GM13976 (cell line): ENCODE measurements at regions not wholly inside any gene's neighbourhood (a gene's known extent, or its start where the extent isn't known, plus 50 kb on each side); places are given as distances from the start of the nearest gene placed in this dataset.

Experiments
- DNase-seq: peaks from one replicate; pipeline ENCODE4 v3.0.0; 2012; ENCODE audit warnings: low spot score
- in situ Hi-C: fragments of 300-500 bp; cut with MboI; formaldehyde crosslinking; loops from one replicate; pipeline ENCODE4 v1.12.0; 2022; ENCODE audit warnings: low sequenced_read_pairs, mixed read lengths, inconsistent platforms; ENCODE audit not compliant: unreplicated experiment
- TF ChIP-seq, protein P1 (sequence below): IDR thresholded peaks from 2 replicates; pipeline ENCODE4 v1.5.1; 2012; ENCODE audit warnings: borderline replicate concordance, mild to moderate bottlenecking; ENCODE audit not compliant: insufficient read depth; ENCODE audit errors: extremely low read depth, missing control alignments, control extremely low read depth

DNA sequence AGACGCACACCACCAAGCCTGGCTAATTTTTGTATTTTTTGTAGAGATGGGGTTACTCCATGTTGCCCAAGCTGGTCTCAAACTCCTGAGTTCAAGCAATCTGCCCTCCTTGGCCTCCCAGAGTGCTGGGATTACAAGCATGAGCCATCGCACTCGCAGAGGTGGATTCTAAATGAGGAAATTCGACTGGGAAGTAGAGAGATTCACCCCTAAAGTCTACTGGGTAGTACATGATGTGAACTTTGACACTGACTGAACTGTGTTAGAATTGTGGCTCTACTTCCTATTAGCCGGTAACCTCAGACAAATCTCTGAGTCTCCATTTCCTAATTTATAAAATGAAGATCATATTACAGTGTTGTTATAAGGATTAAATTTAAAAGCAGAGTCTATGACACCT lies 276.0 kb upstream of the NR5A2 start:
- no peak for DNase-seq
- TF ChIP-seq, protein P1, sequence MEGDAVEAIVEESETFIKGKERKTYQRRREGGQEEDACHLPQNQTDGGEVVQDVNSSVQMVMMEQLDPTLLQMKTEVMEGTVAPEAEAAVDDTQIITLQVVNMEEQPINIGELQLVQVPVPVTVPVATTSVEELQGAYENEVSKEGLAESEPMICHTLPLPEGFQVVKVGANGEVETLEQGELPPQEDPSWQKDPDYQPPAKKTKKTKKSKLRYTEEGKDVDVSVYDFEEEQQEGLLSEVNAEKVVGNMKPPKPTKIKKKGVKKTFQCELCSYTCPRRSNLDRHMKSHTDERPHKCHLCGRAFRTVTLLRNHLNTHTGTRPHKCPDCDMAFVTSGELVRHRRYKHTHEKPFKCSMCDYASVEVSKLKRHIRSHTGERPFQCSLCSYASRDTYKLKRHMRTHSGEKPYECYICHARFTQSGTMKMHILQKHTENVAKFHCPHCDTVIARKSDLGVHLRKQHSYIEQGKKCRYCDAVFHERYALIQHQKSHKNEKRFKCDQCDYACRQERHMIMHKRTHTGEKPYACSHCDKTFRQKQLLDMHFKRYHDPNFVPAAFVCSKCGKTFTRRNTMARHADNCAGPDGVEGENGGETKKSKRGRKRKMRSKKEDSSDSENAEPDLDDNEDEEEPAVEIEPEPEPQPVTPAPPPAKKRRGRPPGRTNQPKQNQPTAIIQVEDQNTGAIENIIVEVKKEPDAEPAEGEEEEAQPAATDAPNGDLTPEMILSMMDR: no peak
- in situ Hi-C loops: no loop called here

DNA sequence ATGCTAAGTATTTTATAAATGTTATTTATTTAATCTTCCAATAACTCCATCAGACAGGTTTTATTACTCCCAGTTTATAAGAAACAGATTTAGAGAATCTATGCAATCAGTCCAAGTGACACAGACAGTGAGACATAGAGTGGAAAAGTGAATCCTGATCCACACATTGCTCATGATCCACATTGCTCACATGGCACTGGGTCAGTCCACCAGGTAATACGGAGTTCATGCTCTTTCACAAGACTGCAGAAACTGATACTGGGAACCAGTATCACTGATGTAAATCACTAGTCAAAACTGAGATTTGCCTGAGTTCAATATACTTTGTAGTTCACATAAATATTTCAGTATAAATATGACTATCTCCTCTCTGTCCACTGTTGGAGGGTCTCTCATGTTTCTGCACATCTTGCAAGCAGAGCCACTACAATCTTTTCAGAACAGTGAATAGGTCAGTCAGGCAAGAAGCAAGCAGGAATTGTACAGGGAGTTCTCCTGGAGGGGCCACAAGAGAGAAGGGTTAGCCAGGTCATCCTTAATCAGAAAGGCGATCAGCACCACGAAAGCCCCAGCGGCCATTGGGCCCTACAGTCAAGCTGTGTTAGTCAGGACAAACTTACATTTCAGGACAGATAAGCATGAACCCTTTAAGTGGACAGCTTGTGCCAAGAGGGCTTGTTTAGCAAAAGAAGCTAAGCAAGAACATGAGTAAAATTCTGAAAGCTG lies 275.4 kb upstream of the NR5A2 start:
- no peak for DNase-seq
- in situ Hi-C loops: no loop called here
- TF ChIP-seq, protein P1: no peak

GRCh38 chr1:199752688-199753027 lies 274.9 kb upstream of the NR5A2 start:
- DNase-seq: no peak
- in situ Hi-C loops: no loop called here
- TF ChIP-seq, protein P1: no peak

- in situ Hi-C loops: no loop called here
- TF ChIP-seq, protein P1: no peak
- no peak for DNase-seq
Observed at GRCh38 chr1:199753513-199753912, 274.0 kb upstream of the NR5A2 start.

DNA sequence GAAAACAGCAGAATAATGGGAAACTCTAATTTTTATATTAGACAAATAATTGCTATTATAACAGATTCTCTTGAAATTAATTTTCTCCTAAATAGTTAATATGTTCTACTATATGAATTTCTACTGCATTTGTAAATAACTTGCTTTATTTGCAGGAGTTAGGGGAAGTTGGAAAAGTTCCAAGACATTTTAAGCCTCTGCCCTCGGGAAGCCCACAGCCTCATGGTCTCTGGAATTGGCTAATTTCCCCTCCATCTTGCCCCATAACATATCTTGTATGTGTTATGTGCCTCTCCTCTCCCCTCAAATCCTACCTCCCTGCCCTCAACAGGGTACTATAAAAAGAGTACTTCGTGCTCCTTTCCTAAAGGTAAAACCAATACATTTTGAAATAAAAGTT lies 271.4 kb upstream of the NR5A2 start:
- in situ Hi-C loops: no loop called here
- no peak for DNase-seq
- TF ChIP-seq, protein P1: no peak

GRCh38 chr1:199758626-199759255 lies 268.8 kb upstream of the NR5A2 start:
- TF ChIP-seq, protein P1: no peak
- DNase-seq: no peak
- in situ Hi-C loops: no loop called here

DNA sequence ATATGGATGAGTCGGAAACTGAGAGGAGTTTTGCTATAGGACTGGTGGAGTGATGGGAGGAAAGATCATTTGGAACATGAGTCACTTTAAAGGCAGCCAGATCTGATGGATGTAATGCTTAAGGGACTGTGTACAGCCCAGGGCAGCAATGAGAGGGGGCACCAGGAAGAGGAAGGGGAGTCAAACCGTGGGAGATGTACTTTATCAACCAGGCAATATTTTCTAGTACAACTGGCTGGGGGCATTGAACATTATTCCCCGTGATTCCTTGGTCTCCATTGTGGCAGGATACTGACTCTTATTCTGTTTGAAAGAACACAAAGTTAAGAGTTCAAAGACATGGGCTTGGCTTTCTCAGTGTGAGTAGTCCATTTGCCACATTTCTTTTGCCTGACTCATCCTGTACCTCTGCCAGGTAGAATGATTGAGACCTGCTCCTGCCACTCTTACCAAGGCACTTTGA lies 268.2 kb upstream of the NR5A2 start:
- TF ChIP-seq, protein P1: no peak
- no peak for DNase-seq
- in situ Hi-C loops: no loop called here
